Vagina (tissue), 2 donors: ENCODE measurements at regions not wholly inside any gene's neighbourhood (a gene's known extent, or its start where the extent isn't known, plus 50 kb on each side); places are given as distances from the start of the nearest gene placed in this dataset.

Experiments
- CTCF ChIP-seq, 3 experiments: fragments of 450-650 bp in 2 of 3; fragments of 200-600 bp in 1 of 3; sonication (generic) in 1 of 3; IDR thresholded peaks; one replicate each; pipeline ENCODE4 v1.5.1; 2017 to 2019; ENCODE audit warnings: antibody characterized with exemption in 3 of 3, mild to moderate bottlenecking in 2 of 3, moderate library complexity in 2 of 3
- POLR2A ChIP-seq, 2 donors: fragments of 450-650 bp; IDR thresholded peaks; one replicate each; pipeline ENCODE4 v1.6.1; 2017; ENCODE audit warnings: antibody characterized with exemption in 2 of 2, mild to moderate bottlenecking in 2 of 2, moderate library complexity in 2 of 2

- TF ChIP-seq CTCF (IDR thresholded peaks at IDR 0.05) = no peak
- no peak for TF ChIP-seq POLR2A (IDR thresholded peaks at IDR 0.05)
Observed at GRCh38 chr6:143600821-143601220, 76.9 kb upstream of the PHACTR2 start.
